PC-9 (cell line): ENCODE measurements at regions not wholly inside any gene's neighbourhood (a gene's known extent, or its start where the extent isn't known, plus 50 kb on each side); places are given as distances from the start of the nearest gene placed in this dataset.

Source experiments
- CTCF ChIP-seq: fragments of 200-600 bp; sonication (generic); conservative IDR thresholded peaks from 2 replicates; pipeline ENCODE4 v1.6.1; 2017; ENCODE audit warnings: mixed run types, antibody characterized with exemption, mild to moderate bottlenecking, moderate library complexity
- EZH2 ChIP-seq: fragments of 200-600 bp; sonication (generic); IDR thresholded peaks from 2 replicates; pipeline ENCODE4 v1.8.0; 2017; ENCODE audit warnings: antibody characterized with exemption, low read depth

- TF ChIP-seq CTCF = no peak
- TF ChIP-seq EZH2 = no peak
Measured at GRCh38 chr6:95742767-95743289, 165.5 kb downstream of the MANEA start.
